COLO829 (cell line): ENCODE measurements at regions not wholly inside any gene's neighbourhood (a gene's known extent, or its start where the extent isn't known, plus 50 kb on each side); places are given as distances from the start of the nearest gene placed in this dataset.
"Not testable (repeated sequence)": the region's sequence is repeated elsewhere in the genome, so short reads cannot be mapped to it uniquely, and the experiment has no call there.

ENCODE experiments used
- DNase-seq: peaks from one replicate; pipeline ENCODE4 v3.0.0; 2012; ENCODE audit warnings: low spot score

- not testable (repeated sequence) for DNase-seq
Observed at GRCh38 chr9:85880507-85880906, 60.4 kb upstream of the NAA35 start.

DNA sequence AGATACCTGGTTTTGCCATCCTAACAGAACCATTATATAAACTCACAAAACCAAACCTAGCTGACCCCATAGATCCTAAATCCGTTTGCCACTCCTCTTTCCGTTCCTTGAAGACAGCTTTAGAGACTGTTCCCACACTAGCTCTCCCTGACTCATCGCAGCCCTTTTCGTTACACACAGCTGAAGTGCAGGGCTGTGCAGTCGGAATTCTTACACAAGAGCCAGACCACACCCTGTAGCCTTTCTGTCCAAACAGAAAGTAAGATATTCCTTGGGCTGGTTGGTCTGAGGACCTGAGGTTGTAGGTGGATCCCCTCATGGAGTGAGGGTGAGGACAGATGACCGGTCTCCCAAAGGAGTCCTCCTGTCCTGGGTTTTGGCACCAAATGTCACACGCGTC lies 56.7 kb upstream of the NAA35 start:
- DNase-seq, result no peak

GRCh38 chr9:85890962-85891361 lies 50.0 kb upstream of the NAA35 start:
- no peak for DNase-seq
